Neural progenitor cell (in vitro differentiated cells): ENCODE measurements at regions not wholly inside any gene's neighbourhood (a gene's known extent, or its start where the extent isn't known, plus 50 kb on each side); places are given as distances from the start of the nearest gene placed in this dataset.

ENCODE experiments used
- DNase-seq: peaks from one replicate; pipeline ENCODE4 v3.0.0-alpha.2; 2016; ENCODE audit warnings: low spot score
- H2AFZ ChIP-seq: fragments of 200-600 bp; sonication (generic); replicated peaks from 2 replicates; pipeline ENCODE4 v1.6.1; 2016; ENCODE audit warnings: antibody characterized with exemption
- H3F3A ChIP-seq: fragments of 200-600 bp; sonication (generic); 2 replicates; pipeline ENCODE4 v1.6.1; 2016; ENCODE audit warnings: antibody characterized with exemption, low read depth
- H3K27ac ChIP-seq: fragments of 200-600 bp; sonication (generic); 2 replicates; pipeline ENCODE4 v1.5.1; 2016; ENCODE audit warnings: mild to moderate bottlenecking
- H3K27me3 ChIP-seq: fragments of 200-600 bp; sonication (generic); 2 replicates; pipeline ENCODE4 v1.6.1; 2016; ENCODE audit warnings: mild to moderate bottlenecking, moderate library complexity
- H3K36me3 ChIP-seq: fragments of 200-600 bp; sonication (generic); 2 replicates; pipeline ENCODE4 v1.5.1; 2016
- H3K4me1 ChIP-seq: fragments of 200-600 bp; sonication (generic); 2 replicates; pipeline ENCODE4 v1.6.1; 2016; ENCODE audit warnings: mixed run types
- H3K4me2 ChIP-seq: fragments of 200-600 bp; sonication (generic); 2 replicates; pipeline ENCODE4 v1.6.1; 2016
- H3K4me3 ChIP-seq: fragments of 200-600 bp; sonication (generic); 2 replicates; pipeline ENCODE4 v1.5.1; 2016
- H3K79me2 ChIP-seq: fragments of 200-600 bp; sonication (generic); 2 replicates; pipeline ENCODE4 v1.6.1; 2016; ENCODE audit warnings: low read depth
- H3K9ac ChIP-seq: fragments of 200-600 bp; sonication (generic); 2 replicates; pipeline ENCODE4 v1.6.1; 2016
- H3K9me3 ChIP-seq: fragments of 200-600 bp; sonication (generic); 2 replicates; pipeline ENCODE4 v1.5.1; 2016; ENCODE audit warnings: low read depth
- H4K20me1 ChIP-seq: fragments of 200-600 bp; sonication (generic); 2 replicates; pipeline ENCODE4 v1.6.1; 2016; ENCODE audit warnings: low read depth
- H3K27ac Mint-ChIP-seq: 3 replicates; pipeline ENCODE4 v1.8.0; 2021; ENCODE audit warnings: mixed read lengths
- H3K27me3 Mint-ChIP-seq: 2 replicates; pipeline ENCODE4 v1.8.0; 2022; ENCODE audit warnings: low read depth, mild to moderate bottlenecking, inconsistent platforms, moderate library complexity, mixed read lengths; ENCODE audit not compliant: insufficient read depth
- H3K36me3 Mint-ChIP-seq: 3 replicates; pipeline ENCODE4 v1.8.0; 2021; ENCODE audit warnings: mixed read lengths
- H3K4me1 Mint-ChIP-seq: 3 replicates; pipeline ENCODE4 v1.8.0; 2021; ENCODE audit warnings: mixed read lengths
- H3K4me3 Mint-ChIP-seq: 3 replicates; pipeline ENCODE4 v1.8.0; 2021; ENCODE audit warnings: mild to moderate bottlenecking, moderate library complexity, mixed read lengths
- H3K9me3 Mint-ChIP-seq: 3 replicates; pipeline ENCODE4 v1.8.0; 2020; ENCODE audit warnings: mixed read lengths
- EZH2 ChIP-seq: fragments of 200-600 bp; sonication (generic); IDR thresholded peaks from 2 replicates; pipeline ENCODE4 v1.6.1; 2017; ENCODE audit warnings: antibody characterized with exemption, mild to moderate bottlenecking, moderate library complexity
- EZH2phosphoT487 ChIP-seq: fragments of 200-600 bp; sonication (generic); IDR thresholded peaks from 2 replicates; pipeline ENCODE4 v1.6.1; 2017; ENCODE audit warnings: antibody characterized with exemption
- TF ChIP-seq, protein P1 (sequence below): fragments of 200-600 bp; sonication (generic); IDR thresholded peaks from 2 replicates; pipeline ENCODE4 v1.5.1; 2017; ENCODE audit warnings: antibody characterized with exemption, mild to moderate bottlenecking

DNA sequence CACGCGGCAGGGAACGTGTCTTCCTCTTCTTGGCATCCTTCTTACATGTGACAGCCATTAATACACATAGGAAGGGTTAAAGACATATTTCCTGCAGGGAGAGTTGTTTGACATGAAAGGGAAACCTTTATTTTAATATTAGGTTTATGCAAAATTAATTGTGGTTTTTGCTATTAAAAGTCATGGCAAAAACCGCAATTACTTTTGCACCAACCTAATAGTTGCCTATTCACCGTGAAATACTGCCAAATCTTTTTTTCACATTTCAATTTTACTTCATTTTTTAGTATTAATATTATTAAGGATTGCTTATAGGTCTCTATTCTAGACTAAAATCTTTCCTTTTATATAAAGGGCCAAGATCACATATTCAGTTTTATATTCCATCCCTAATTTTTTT, 230.4 kb upstream of the PITX2 start:
- Histone ChIP-seq H3K36me3 (no peaks in the 10 kb centered on the region), H3K79me2 (no peaks in the 10 kb centered on the region), H3K9me3 (no peaks in the 10 kb centered on the region), H2AFZ (no peak overlapping the region), H3K27ac (no peak overlapping the region), H3K4me2 (no peak overlapping the region), H3K4me1 (no peaks in the 10 kb centered on the region), H3F3A (no peaks in the 10 kb centered on the region), H3K4me3 (no peak overlapping the region), H4K20me1 (no peaks in the 10 kb centered on the region), H3K9ac (no peak overlapping the region), H3K27me3 (no peaks in the 10 kb centered on the region)
- Mint-ChIP-seq H3K27me3 (no peaks in the 10 kb centered on the region), H3K36me3 (no peaks in the 10 kb centered on the region), H3K27ac (no peak overlapping the region), H3K4me1 (peaks cover 10% of the 10 kb centered on the region), H3K4me3 (no peak overlapping the region), H3K9me3 (no peaks in the 10 kb centered on the region)
- TF ChIP-seq EZH2, result no peak
- TF ChIP-seq, protein P1, sequence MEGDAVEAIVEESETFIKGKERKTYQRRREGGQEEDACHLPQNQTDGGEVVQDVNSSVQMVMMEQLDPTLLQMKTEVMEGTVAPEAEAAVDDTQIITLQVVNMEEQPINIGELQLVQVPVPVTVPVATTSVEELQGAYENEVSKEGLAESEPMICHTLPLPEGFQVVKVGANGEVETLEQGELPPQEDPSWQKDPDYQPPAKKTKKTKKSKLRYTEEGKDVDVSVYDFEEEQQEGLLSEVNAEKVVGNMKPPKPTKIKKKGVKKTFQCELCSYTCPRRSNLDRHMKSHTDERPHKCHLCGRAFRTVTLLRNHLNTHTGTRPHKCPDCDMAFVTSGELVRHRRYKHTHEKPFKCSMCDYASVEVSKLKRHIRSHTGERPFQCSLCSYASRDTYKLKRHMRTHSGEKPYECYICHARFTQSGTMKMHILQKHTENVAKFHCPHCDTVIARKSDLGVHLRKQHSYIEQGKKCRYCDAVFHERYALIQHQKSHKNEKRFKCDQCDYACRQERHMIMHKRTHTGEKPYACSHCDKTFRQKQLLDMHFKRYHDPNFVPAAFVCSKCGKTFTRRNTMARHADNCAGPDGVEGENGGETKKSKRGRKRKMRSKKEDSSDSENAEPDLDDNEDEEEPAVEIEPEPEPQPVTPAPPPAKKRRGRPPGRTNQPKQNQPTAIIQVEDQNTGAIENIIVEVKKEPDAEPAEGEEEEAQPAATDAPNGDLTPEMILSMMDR, result no peak
- TF ChIP-seq EZH2phosphoT487, result no peak
- DNase-seq, result no peak

DNA sequence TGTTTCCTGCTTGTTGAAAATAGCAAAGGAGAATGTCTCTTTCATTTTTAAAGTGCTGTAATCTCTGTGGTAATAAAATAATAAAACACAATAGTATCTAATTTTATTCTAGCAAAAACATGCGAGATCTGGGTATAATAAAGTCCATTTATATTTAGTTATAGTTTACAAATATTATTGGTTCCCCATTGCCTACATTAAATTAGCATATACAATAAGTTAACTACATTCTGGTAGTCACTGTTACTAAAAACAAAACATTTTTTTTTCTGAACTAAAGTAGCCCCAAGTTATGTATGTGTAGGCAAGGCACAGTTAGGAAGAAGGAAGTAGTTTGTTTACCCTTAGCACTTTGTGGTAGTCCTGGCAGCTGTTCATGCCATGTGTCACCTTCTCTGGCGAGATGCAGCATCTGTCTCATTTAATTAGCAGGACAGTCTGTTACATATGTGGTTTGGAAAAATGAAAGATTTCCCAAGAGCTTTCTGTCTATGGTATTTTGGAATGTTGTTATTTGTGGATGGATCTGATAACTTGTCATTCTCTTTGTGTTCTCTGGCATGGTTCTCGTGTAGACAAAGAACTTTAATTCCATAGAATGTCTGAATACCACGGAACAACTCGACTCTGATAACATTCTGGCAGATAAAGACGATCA, 231.3 kb upstream of the PITX2 start:
- Mint-ChIP-seq H3K4me1 (peaks cover 10% of the 10 kb centered on the region), H3K4me3 (no peak overlapping the region), H3K36me3 (no peaks in the 10 kb centered on the region), H3K27me3 (no peaks in the 10 kb centered on the region), H3K27ac (no peak overlapping the region), H3K9me3 (no peaks in the 10 kb centered on the region)
- Histone ChIP-seq H3K79me2 (no peaks in the 10 kb centered on the region), H3K27ac (no peak overlapping the region), H3K4me2 (no peak overlapping the region), H3K36me3 (no peaks in the 10 kb centered on the region), H4K20me1 (no peaks in the 10 kb centered on the region), H3K4me3 (no peak overlapping the region), H3K27me3 (no peaks in the 10 kb centered on the region), H3F3A (no peaks in the 10 kb centered on the region), H3K4me1 (no peaks in the 10 kb centered on the region), H2AFZ (peak overlapping the region; percentile 1), H3K9me3 (no peaks in the 10 kb centered on the region), H3K9ac (no peak overlapping the region)
- TF ChIP-seq EZH2phosphoT487 (no peak), EZH2 (no peak)
- TF ChIP-seq, protein P1, result no peak
- no peak for DNase-seq

DNA sequence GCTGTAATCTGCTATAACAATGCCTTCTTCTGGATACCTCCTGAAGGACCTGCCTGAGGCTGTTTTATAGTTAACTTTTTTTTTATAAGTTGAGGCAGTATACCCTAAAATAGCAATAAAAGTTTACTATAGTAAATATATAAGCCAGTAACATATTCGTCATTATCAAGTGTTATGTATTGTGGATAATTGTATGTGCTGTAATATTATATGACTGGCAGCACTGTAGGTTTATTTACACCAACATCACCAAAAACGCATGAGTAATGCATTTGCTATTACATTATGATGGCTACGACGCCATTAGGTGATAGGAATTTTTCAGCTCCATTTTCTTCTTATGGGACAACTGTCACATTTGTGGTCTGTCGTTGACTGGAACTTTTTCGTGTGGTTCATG, 237.2 kb upstream of the PITX2 start:
- Histone ChIP-seq H3K9me3 (no peaks in the 10 kb centered on the region), H4K20me1 (no peaks in the 10 kb centered on the region), H3F3A (no peaks in the 10 kb centered on the region), H3K27ac (no peak overlapping the region), H3K9ac (no peak overlapping the region), H3K27me3 (no peaks in the 10 kb centered on the region), H3K4me1 (no peaks in the 10 kb centered on the region), H3K4me3 (no peak overlapping the region), H3K4me2 (no peak overlapping the region), H2AFZ (no peak overlapping the region), H3K36me3 (no peaks in the 10 kb centered on the region), H3K79me2 (no peaks in the 10 kb centered on the region)
- Mint-ChIP-seq H3K27ac (no peak overlapping the region), H3K9me3 (no peaks in the 10 kb centered on the region), H3K27me3 (no peaks in the 10 kb centered on the region), H3K4me1 (no peaks in the 10 kb centered on the region), H3K36me3 (no peaks in the 10 kb centered on the region), H3K4me3 (no peak overlapping the region)
- DNase-seq, result no peak
- TF ChIP-seq EZH2phosphoT487, result no peak
- TF ChIP-seq EZH2, result no peak
- TF ChIP-seq, protein P1, result no peak
